Gastrocnemius medialis (tissue), 4 donors: ENCODE measurements at regions not wholly inside any gene's neighbourhood (a gene's known extent, or its start where the extent isn't known, plus 50 kb on each side); places are given as distances from the start of the nearest gene placed in this dataset.

Source experiments
- CTCF ChIP-seq, 5 experiments: fragments of 450-650 bp in 3 of 5; fragments of 200-600 bp in 2 of 5; sonication (generic) in 2 of 5; IDR thresholded peaks in 4 of 5; conservative IDR thresholded peaks in 1 of 5; 1 replicate in 4 of 5; 2 replicates in 1 of 5; pipeline ENCODE4 v1.5.1; 2016 to 2019; ENCODE audit warnings: antibody characterized with exemption in 5 of 5, mild to moderate bottlenecking in 3 of 5, moderate library complexity in 3 of 5
- POLR2A ChIP-seq, 2 donors: fragments of 450-650 bp; IDR thresholded peaks; one replicate each; pipeline ENCODE4 v1.6.1; 2017; ENCODE audit warnings: antibody characterized with exemption in 2 of 2, mild to moderate bottlenecking in 2 of 2, moderate library complexity in 2 of 2

GRCh38 chr3:34872406-34872805 is 766.9 kb upstream of the ARPP21 start:
- no peak for TF ChIP-seq CTCF (IDR thresholded peaks at IDR 0.05 in 4 of 5, conservative IDR thresholded peaks at IDR 0.05 in 1 of 5)
- no peak for TF ChIP-seq POLR2A (IDR thresholded peaks at IDR 0.05)
